K562 (cell line): ENCODE measurements at regions not wholly inside any gene's neighbourhood (a gene's known extent, or its start where the extent isn't known, plus 50 kb on each side); places are given as distances from the start of the nearest gene placed in this dataset.
"Not testable (repeated sequence)": the region's sequence is repeated elsewhere in the genome, so short reads cannot be mapped to it uniquely, and the experiment has no call there.

Source experiments
- ATAC-seq: fragments of 200-7000 bp; cut with Tn5 transposase; 3 replicates; pipeline ENCODE4 v1.9.1; 2020; ENCODE audit warnings: moderate library complexity
- BruUV-seq: library from RNA; stranded (reverse); fragments of 400-500 nt; replicated peaks from 2 replicates; lab custom pipeline; 2021; lab: Mats Ljungman, UMichigan
- CTCF ChIA-PET: fragments of 300-600 bp; formaldehyde crosslinking; extraction: SDS; loops from one replicate; lab custom pipeline; 2021; ENCODE audit warnings: low intra/inter-chr PET ratio; lab: Yijun Ruan, JAX
- POLR2A ChIA-PET: fragments of 300-600, 350-650 bp; sonication (Branson Sonifier 250); formaldehyde crosslinking; extraction: SDS; loops from one replicate; lab custom pipeline; 2021; ENCODE audit warnings: antibody characterized with exemption, inconsistent platforms; lab: Yijun Ruan, JAX
- DNase-seq, 4 experiments: peaks; one replicate each; pipeline versions ENCODE4 v3.0.0 to v3.0.0-alpha.2; 2011 to 2018; ENCODE audit warnings: low spot score in 3 of 4, mixed read lengths in 3 of 4; ENCODE audit errors: extremely low read depth in 1 of 4
- FAIRE-seq: peaks from 2 replicates; lab custom pipeline; 2011; peaks lifted over from hg19 to GRCh38; lab: Jason Lieb, UNC
- H2AFZ ChIP-seq: 2 replicates; pipeline ENCODE4 v1.6.0; 2011; ENCODE audit warnings: low read depth, low read length, control low read depth, inconsistent platforms
- H3K27ac ChIP-seq: fragments of 200-600 bp; 3 replicates; pipeline ENCODE4 v1.8.0; 2011; ENCODE audit warnings: low read depth, mild to moderate bottlenecking, control low read depth, inconsistent platforms, low read length, moderate library complexity, mixed read lengths; ENCODE audit errors: extremely low read depth
- H3K27me3 ChIP-seq, 2 experiments: fragments of 300-600 bp in 1 of 2; 2 replicates in 1 of 2; 3 replicates in 1 of 2; pipeline versions ENCODE4 v1.6.0 to v1.8.0; 2011; ENCODE audit warnings: inconsistent platforms in 2 of 2, low read length in 2 of 2, mild to moderate bottlenecking in 1 of 2, mixed read lengths in 1 of 2, moderate library complexity in 1 of 2; ENCODE audit not compliant: control insufficient read depth in 2 of 2, insufficient read depth in 2 of 2
- H3K36me3 ChIP-seq: fragments of 300-600 bp; 3 replicates; pipeline ENCODE4 v1.8.0; 2011; ENCODE audit warnings: mild to moderate bottlenecking, low read length, inconsistent platforms; ENCODE audit not compliant: control insufficient read depth, insufficient read depth
- H3K4me1 ChIP-seq, 2 experiments: fragments of 200-600 bp in 1 of 2; replicated peaks in 1 of 2; 2 replicates in 1 of 2; 3 replicates in 1 of 2; pipeline versions ENCODE4 v1.5.1 to v1.8.0; 2011; ENCODE audit warnings: inconsistent platforms in 2 of 2, low read length in 2 of 2, mild to moderate bottlenecking in 1 of 2, mixed read lengths in 1 of 2, moderate library complexity in 1 of 2; ENCODE audit not compliant: control insufficient read depth in 2 of 2, insufficient read depth in 2 of 2
- H3K4me2 ChIP-seq: 2 replicates; pipeline ENCODE4 v1.6.1; 2011; ENCODE audit warnings: low read length, control low read depth, inconsistent platforms, mixed read lengths; ENCODE audit not compliant: insufficient read depth
- H3K4me3 ChIP-seq: fragments of 200-600 bp; sonication (generic), shearing (Covaris generic); 2 replicates; pipeline ENCODE4 v1.5.1; 2016; ENCODE audit warnings: control low read depth, inconsistent platforms
- H3K79me2 ChIP-seq: fragments of 200-600 bp; 3 replicates; pipeline ENCODE4 v1.8.0; 2011; ENCODE audit warnings: low read length, inconsistent platforms; ENCODE audit not compliant: control insufficient read depth, insufficient read depth
- H3K9ac ChIP-seq, 2 experiments: 2 replicates each; pipeline versions ENCODE4 v1.6.0 to v1.6.1; 2011; ENCODE audit warnings: low read depth in 2 of 2, low read length in 2 of 2, control low read depth in 1 of 2, inconsistent platforms in 1 of 2, mild to moderate bottlenecking in 1 of 2, mixed read lengths in 1 of 2; ENCODE audit not compliant: insufficient read depth in 1 of 2
- H3K9me1 ChIP-seq: one replicate; pipeline ENCODE4 v1.6.0; 2011; ENCODE audit warnings: inconsistent platforms, mild to moderate bottlenecking, low read length, moderate library complexity; ENCODE audit not compliant: control insufficient read depth, insufficient read depth
- H3K9me3 ChIP-seq: replicated peaks from 2 replicates; pipeline ENCODE4 v1.5.1; 2011; ENCODE audit warnings: low read depth, low read length, inconsistent platforms; ENCODE audit not compliant: control insufficient read depth, insufficient read depth
- H4K20me1 ChIP-seq: replicated peaks from 2 replicates; pipeline ENCODE4 v1.6.1; 2011; ENCODE audit warnings: low read length, inconsistent platforms, mixed read lengths; ENCODE audit not compliant: control insufficient read depth, insufficient read depth
- GTF2F1 ChIP-seq: IDR thresholded peaks from 2 replicates; pipeline ENCODE4 v1.6.1; 2011; ENCODE audit warnings: low read depth, low read length, improper control_type of control experiment
- KLF16 ChIP-seq: IDR thresholded peaks from 2 replicates; pipeline ENCODE4 v1.6.1; 2016; ENCODE audit warnings: antibody characterized with exemption
- PHF8 ChIP-seq: fragments of 200-600 bp; sonication (generic); IDR thresholded peaks from 2 replicates; pipeline ENCODE4 v1.6.1; 2012; ENCODE audit warnings: mixed run types, mild to moderate bottlenecking, inconsistent platforms, low read length, moderate library complexity, borderline replicate concordance
- ZNF280A ChIP-seq: fragments of 450-650 bp; IDR thresholded peaks from 2 replicates; pipeline ENCODE4 v1.6.1; 2018; ENCODE audit warnings: mild to moderate bottlenecking, low read depth; ENCODE audit not compliant: partially characterized antibody
- ZNF318 ChIP-seq, 2 experiments: fragments of 450-650 bp; IDR thresholded peaks; 2 replicates each; pipeline ENCODE4 v1.6.1; 2016; ENCODE audit warnings: mild to moderate bottlenecking in 2 of 2, borderline replicate concordance in 1 of 2, low read depth in 1 of 2, moderate library complexity in 1 of 2
- ZNF431 ChIP-seq: sonication (generic); formaldehyde crosslinking; IDR thresholded peaks from 2 replicates; pipeline ENCODE4 v1.8.0; 2022; ENCODE audit warnings: mild to moderate bottlenecking, missing genetic modification reagents
- WGBS: fragments of 100-300 bp; shearing (Covaris generic); methylation state at CpG from one replicate; pipeline ENCODE4 v1.1.6; 2016; ENCODE audit warnings: low coverage, mixed read lengths; ENCODE audit not compliant: insufficient coverage; ENCODE audit errors: missing lambda C conversion rate; 5-methylcytosine and 5-hydroxymethylcytosine counted together
- in situ Hi-C: fragments of 300-500 bp; cut with MboI; formaldehyde crosslinking; loops from 4 replicates; pipeline ENCODE4 v1.15.0; 2018; ENCODE audit warnings: inconsistent platforms, mixed read lengths
- intact Hi-C: fragments of 100-400 bp; cut with micrococcal nuclease; formaldehyde crosslinking; loops from 2 replicates; pipeline ENCODE4 v1.14.2; 2022

GRCh38 chr14:30413184-30413583 is 145.8 kb upstream of the G2E3 start:
- CTCF ChIA-PET, H3K9ac ChIP-seq, H2AFZ ChIP-seq, H3K27ac ChIP-seq, in situ Hi-C loops, H3K4me3 ChIP-seq, intact Hi-C loops, BruUV-seq, H3K9me1 ChIP-seq, H3K4me2 ChIP-seq, DNase-seq, H3K9me3 ChIP-seq, H4K20me1 ChIP-seq, ATAC-seq, H3K36me3 ChIP-seq, H3K27me3 ChIP-seq, H3K79me2 ChIP-seq, H3K4me1 ChIP-seq, FAIRE-seq, POLR2A ChIA-PET: not testable (repeated sequence)
- TF ChIP-seq ZNF431: peak; percentile 71; the same call in 1 of the 2 replicates
- 87% methylated on average over 8 of the region's 8 CpGs for WGBS

GRCh38 chr14:30417121-30417520 is 141.8 kb upstream of the G2E3 start:
- H3K4me2 ChIP-seq: no peak overlapping the region
- no peak for DNase-seq
- H3K27ac ChIP-seq: no peak overlapping the region
- in situ Hi-C loops (no loop called here), intact Hi-C loops (no loop called here)
- no TSS peak for BruUV-seq
- peaks cover 3% of the 10 kb centered on the region; the same call in 1 of the 2 replicates for H3K9me3 ChIP-seq
- peaks cover 2% of the 10 kb centered on the region; the same call in 1 of the 3 replicates for H3K36me3 ChIP-seq
- H4K20me1 ChIP-seq: no peaks in the 10 kb centered on the region
- H3K4me3 ChIP-seq: no peak overlapping the region
- ATAC-seq: no peak
- no peaks in the 10 kb centered on the region for H3K4me1 ChIP-seq
- H3K27me3 ChIP-seq: no peaks in the 10 kb centered on the region
- POLR2A ChIA-PET: no interaction called here
- 100% methylated on average over 1 of the region's 1 CpG for WGBS
- no peak for FAIRE-seq
- H3K9ac ChIP-seq: no peak overlapping the region
- CTCF ChIA-PET: no interaction called here
- no peaks in the 10 kb centered on the region for H3K79me2 ChIP-seq
- H3K9me1 ChIP-seq: no peaks in the 10 kb centered on the region
- H2AFZ ChIP-seq: no peak overlapping the region
- TF ChIP-seq GTF2F1 (no peak), ZNF280A (no peak), PHF8 (no peak), KLF16 (no peak), ZNF318 (IDR thresholded peaks at IDR 0.05; ENCODE audit: borderline replicate concordance in 1 of 2, low read depth in 1 of 2) (no peak)
